ENCODE measurements at regions not wholly inside any gene's neighbourhood (a gene's known extent, or its start where the extent isn't known, plus 50 kb on each side); places are given as distances from the start of the nearest gene placed in this dataset.

DNA sequence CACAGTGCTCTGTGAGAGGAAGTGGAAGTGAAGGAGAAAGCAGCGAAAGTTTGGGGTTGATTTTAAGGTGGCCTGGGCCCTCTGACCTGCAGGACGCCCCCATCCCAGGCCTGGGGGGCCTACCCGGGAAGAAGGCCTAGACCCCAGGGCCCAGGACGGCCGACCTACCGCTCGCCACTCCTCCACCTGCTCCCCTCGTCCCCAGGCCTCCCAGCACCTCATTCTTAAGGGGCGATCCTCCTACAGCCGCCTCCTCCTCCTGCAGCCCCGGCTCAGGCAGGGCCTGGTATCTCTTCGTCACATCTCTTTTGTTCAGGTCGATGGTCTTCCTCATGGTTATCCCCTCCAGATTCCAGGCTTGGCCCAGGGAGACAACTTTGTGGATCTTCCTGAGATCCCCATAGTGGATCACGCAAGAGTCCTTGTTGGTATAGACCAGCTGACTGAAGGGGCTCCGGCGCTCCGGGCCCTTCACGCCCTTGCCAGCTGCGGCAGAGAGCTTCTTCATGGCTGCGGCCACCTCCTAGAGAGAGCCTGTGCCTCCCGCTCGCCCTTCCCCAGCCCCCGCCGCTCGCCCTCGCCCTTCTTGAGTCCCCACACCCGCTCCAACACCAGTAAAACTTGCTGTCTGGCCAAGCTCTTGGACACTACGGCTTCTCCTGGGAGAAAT is 117.5 kb downstream of the OR13A1 start:
- Histone ChIP-seq H4K20me1 (ENCODE audit: insufficient read depth, low read length) (no peaks in the 10 kb centered on the region), H3K36me3 (ENCODE audit: insufficient read depth, low read length) (no peaks in the 10 kb centered on the region), H3K27ac (ENCODE audit: low read depth, low read length) (no peak overlapping the region), H3K27me3 (ENCODE audit: insufficient read depth, low read length) (peaks cover 2% of the 10 kb centered on the region), H3K4me3 (ENCODE audit: insufficient read depth, low read length) (no peak overlapping the region), H3K9me3 (ENCODE audit: low read depth, low read length) (no peaks in the 10 kb centered on the region), H2AFZ (ENCODE audit: low read length) (no peak overlapping the region), H3K4me2 (ENCODE audit: insufficient read depth, low read length) (no peak overlapping the region), H3K4me1 (ENCODE audit: insufficient read depth, low read length) (no peaks in the 10 kb centered on the region), H3K79me2 (ENCODE audit: insufficient read depth, low read length) (no peaks in the 10 kb centered on the region)
- DNase-seq (ENCODE audit: insufficient read length, low spot score, missing footprints): no peak
- TF ChIP-seq, protein P1, sequence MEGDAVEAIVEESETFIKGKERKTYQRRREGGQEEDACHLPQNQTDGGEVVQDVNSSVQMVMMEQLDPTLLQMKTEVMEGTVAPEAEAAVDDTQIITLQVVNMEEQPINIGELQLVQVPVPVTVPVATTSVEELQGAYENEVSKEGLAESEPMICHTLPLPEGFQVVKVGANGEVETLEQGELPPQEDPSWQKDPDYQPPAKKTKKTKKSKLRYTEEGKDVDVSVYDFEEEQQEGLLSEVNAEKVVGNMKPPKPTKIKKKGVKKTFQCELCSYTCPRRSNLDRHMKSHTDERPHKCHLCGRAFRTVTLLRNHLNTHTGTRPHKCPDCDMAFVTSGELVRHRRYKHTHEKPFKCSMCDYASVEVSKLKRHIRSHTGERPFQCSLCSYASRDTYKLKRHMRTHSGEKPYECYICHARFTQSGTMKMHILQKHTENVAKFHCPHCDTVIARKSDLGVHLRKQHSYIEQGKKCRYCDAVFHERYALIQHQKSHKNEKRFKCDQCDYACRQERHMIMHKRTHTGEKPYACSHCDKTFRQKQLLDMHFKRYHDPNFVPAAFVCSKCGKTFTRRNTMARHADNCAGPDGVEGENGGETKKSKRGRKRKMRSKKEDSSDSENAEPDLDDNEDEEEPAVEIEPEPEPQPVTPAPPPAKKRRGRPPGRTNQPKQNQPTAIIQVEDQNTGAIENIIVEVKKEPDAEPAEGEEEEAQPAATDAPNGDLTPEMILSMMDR (IDR thresholded peaks at IDR 0.05; ENCODE audit: extremely low read depth, low read depth, low read length): no peak

DNA sequence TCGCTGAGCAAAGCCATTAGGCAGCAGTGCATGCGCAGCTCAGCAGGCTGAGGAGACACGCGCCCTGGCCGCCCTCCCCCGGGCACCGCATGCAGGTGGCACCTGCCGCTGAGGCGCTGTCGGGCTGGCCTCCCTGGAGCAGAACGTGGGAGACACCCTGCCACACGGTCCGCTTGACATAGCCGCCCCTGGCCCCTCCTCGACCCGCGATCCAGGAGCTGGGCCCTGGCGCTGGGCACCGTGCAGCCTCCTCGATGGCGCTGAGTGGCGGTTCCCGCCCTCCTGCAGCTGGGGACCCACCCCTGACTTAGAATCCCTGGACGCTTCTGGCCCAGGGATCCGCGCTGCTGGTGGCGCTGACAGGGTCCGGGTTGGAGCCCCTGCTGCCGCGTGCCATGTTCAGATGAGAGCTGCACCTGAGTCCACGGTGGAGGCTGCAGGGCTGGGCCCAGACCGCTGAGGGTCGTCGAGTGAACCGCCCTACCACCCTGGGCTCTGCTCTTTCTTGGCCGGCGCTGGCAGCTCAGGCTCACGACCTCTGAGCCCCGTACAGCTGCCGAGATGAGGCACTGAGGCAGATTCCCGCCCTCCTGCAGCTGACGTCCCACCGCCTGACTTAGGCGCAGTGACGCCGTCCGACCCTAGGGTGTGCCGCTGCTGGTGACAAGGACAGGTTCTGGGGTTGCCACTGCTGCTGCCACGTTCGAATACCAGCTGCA is 116.8 kb downstream of the OR13A1 start:
- H3K4me1 ChIP-seq (ENCODE audit: insufficient read depth, low read length): no peaks in the 10 kb centered on the region

DNA sequence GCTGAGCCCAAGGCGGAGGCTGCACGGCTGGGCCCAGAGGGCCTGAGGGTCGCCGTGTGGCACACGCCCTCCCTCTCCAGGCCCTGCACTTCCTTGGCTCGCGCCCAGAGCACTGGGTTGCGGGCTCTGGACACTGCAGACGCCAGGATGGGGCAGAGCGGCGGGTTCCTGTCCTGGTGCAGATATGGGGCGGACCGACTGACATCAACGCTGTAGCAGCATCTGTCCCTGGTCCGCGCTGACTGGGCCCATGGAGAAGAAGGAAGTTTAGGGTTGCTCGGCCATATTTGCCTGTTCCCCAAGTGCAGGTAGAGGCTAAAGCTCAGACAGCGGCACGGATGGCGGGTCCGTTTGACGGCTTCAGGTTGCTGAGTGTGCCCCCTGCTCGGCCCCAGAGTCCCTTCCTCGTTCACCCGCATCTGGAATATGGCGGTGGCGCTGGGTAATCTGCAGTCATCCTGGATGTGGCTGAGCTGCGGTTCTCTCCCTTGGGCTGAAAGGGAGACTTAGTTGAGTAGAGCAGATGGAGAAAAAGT is 116.1 kb downstream of the OR13A1 start:
- no peak for DNase-seq (ENCODE audit: insufficient read length, low spot score, missing footprints)

More for the DNA sequence above, 116.8 kb downstream of the OR13A1 start:
- Histone ChIP-seq H3K27me3 (ENCODE audit: insufficient read depth, low read length) (peaks cover 2% of the 10 kb centered on the region), H2AFZ (ENCODE audit: low read length) (no peak overlapping the region), H3K27ac (ENCODE audit: low read depth, low read length) (no peak overlapping the region), H3K79me2 (ENCODE audit: insufficient read depth, low read length) (no peaks in the 10 kb centered on the region), H3K4me2 (ENCODE audit: insufficient read depth, low read length) (no peak overlapping the region), H3K4me3 (ENCODE audit: insufficient read depth, low read length) (no peak overlapping the region), H3K9me3 (ENCODE audit: low read depth, low read length) (no peaks in the 10 kb centered on the region), H3K36me3 (ENCODE audit: insufficient read depth, low read length) (no peaks in the 10 kb centered on the region), H4K20me1 (ENCODE audit: insufficient read depth, low read length) (no peaks in the 10 kb centered on the region)
- no peak for DNase-seq (ENCODE audit: insufficient read length, low spot score, missing footprints)
- TF ChIP-seq, protein P1 (IDR thresholded peaks at IDR 0.05; ENCODE audit: extremely low read depth, low read depth, low read length): no peak

More for the DNA sequence above, 116.1 kb downstream of the OR13A1 start:
- Histone ChIP-seq H3K4me1 (ENCODE audit: insufficient read depth, low read length) (no peaks in the 10 kb centered on the region), H3K27ac (ENCODE audit: low read depth, low read length) (no peak overlapping the region), H3K36me3 (ENCODE audit: insufficient read depth, low read length) (no peaks in the 10 kb centered on the region), H3K4me3 (ENCODE audit: insufficient read depth, low read length) (no peak overlapping the region), H3K79me2 (ENCODE audit: insufficient read depth, low read length) (no peaks in the 10 kb centered on the region), H3K4me2 (ENCODE audit: insufficient read depth, low read length) (no peak overlapping the region), H2AFZ (ENCODE audit: low read length) (no peak overlapping the region), H3K27me3 (ENCODE audit: insufficient read depth, low read length) (peaks cover 2% of the 10 kb centered on the region), H3K9me3 (ENCODE audit: low read depth, low read length) (no peaks in the 10 kb centered on the region), H4K20me1 (ENCODE audit: insufficient read depth, low read length) (no peaks in the 10 kb centered on the region)
- TF ChIP-seq, protein P1 (IDR thresholded peaks at IDR 0.05; ENCODE audit: extremely low read depth, low read depth, low read length): no peak

Measured in osteoblast (primary cell).